ENCODE measurements at regions not wholly inside any gene's neighbourhood (a gene's known extent, or its start where the extent isn't known, plus 50 kb on each side); places are given as distances from the start of the nearest gene placed in this dataset.
"Not testable (repeated sequence)": the region's sequence is repeated elsewhere in the genome, so short reads cannot be mapped to it uniquely, and the experiment has no call there.

DNA sequence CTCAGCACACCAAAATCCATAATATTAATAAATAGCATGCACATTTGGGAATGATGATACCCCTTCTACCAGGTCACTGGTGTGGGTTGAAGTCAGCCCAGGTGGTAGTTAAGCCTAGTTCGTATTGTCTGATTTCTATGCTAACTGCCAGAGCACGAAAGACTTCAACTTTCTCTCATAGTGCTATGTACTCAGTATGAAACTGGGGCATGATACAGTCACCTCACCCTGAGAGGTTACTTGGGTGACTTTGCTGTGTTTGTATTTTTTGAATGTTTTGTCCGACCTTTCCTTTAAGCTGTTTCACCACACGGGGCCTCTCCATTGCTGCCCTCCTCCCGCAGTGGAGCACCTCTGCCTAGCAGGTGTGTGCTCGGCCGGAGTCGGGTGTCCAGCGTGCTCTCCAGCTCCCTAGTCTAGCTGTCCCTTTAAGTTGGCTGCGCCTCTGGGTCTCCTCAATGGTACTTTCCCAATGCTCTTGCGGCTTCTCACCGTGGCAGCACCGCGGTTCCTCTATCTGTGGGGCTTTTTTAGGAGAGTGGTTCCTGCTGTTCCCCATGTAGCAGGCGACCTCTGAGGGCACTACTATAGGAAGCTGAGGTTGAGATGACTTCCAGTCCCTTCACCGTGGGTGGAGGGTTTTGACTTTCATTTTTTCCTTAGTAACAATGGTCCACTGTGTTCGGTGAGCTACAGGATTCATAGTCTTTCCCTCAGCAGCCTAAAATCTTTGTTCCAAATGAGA, 524.0 kb upstream of the PFKP start:
- DNase-seq (ENCODE audit: low read depth) = no peak
- TF ChIP-seq, protein P1, sequence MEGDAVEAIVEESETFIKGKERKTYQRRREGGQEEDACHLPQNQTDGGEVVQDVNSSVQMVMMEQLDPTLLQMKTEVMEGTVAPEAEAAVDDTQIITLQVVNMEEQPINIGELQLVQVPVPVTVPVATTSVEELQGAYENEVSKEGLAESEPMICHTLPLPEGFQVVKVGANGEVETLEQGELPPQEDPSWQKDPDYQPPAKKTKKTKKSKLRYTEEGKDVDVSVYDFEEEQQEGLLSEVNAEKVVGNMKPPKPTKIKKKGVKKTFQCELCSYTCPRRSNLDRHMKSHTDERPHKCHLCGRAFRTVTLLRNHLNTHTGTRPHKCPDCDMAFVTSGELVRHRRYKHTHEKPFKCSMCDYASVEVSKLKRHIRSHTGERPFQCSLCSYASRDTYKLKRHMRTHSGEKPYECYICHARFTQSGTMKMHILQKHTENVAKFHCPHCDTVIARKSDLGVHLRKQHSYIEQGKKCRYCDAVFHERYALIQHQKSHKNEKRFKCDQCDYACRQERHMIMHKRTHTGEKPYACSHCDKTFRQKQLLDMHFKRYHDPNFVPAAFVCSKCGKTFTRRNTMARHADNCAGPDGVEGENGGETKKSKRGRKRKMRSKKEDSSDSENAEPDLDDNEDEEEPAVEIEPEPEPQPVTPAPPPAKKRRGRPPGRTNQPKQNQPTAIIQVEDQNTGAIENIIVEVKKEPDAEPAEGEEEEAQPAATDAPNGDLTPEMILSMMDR (IDR thresholded peaks at IDR 0.05; ENCODE audit: insufficient read depth, low read depth, low read length, missing control alignments) = no peak
- H3K4me3 ChIP-seq (ENCODE audit: low read length) = no peak overlapping the region

DNA sequence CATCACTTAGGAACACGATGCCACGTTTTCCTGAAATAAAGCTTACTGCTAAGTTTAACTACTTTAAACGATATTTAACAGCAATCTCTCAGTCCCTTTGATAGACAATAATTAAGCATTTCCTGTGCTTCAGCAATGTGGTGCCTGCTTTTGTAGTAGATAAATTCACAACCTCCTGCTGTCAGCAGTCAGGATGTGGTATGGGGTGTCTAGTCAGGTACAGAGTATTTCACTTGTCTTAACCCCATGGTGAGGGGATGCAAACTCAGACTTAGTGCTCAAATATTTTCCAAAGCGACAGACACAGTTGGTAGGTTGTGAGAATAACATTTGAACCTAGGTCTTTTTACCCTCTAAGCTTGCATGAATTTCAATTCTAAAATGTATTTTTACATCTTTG, 526.2 kb upstream of the PFKP start:
- TF ChIP-seq, protein P1 (IDR thresholded peaks at IDR 0.05; ENCODE audit: insufficient read depth, low read depth, low read length, missing control alignments) = no peak
- no peak for DNase-seq (ENCODE audit: low read depth)

DNA sequence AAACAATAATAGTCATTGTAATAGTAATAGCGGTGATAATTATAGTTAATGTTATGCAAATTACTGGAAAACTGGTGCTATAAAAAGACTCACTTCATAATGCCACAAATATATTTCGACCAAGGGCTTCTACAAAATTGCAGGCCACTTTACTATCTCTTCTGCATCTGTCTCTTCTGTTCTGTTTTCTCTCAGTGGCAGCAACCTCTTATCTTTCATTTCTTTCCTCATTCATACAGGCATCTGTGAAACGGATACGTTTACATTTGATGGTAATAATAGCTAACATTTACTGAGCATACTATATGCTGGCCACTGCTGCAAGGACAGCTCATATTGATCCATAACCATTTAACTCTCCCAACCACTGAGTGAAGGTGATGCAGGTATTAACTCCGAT, 537.4 kb upstream of the PFKP start:
- no peak for DNase-seq (ENCODE audit: low read depth)
- no peak overlapping the region for H3K4me3 ChIP-seq (ENCODE audit: low read length)
- TF ChIP-seq, protein P1 (IDR thresholded peaks at IDR 0.05; ENCODE audit: insufficient read depth, low read depth, low read length, missing control alignments) = no peak

More for the DNA sequence above, 526.2 kb upstream of the PFKP start:
- no peak overlapping the region for H3K4me3 ChIP-seq (ENCODE audit: low read length)

DNA sequence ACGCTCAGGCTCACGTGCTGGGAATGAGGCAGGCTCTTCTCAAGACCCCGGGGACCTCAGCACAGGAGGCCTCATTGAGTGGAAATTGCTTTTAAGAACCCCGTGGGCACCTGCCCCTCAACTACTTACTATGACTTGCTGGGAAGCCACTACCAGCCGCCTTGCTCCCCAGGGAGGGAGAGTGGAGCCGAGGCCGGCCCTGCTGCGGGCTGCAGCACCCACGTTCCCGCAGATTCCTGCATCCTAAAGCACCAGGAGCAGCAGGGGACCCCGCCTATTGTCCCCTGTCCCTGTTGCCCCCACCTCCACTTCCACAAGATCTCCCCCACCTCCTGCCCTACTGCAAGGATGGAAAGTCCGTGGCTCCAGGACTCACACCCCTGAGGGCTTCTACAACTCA, 541.6 kb upstream of the PFKP start:
- DNase-seq (ENCODE audit: low read depth) = no peak
- no peak overlapping the region for H3K4me3 ChIP-seq (ENCODE audit: low read length)
- TF ChIP-seq, protein P1 (IDR thresholded peaks at IDR 0.05; ENCODE audit: insufficient read depth, low read depth, low read length, missing control alignments) = no peak

DNA sequence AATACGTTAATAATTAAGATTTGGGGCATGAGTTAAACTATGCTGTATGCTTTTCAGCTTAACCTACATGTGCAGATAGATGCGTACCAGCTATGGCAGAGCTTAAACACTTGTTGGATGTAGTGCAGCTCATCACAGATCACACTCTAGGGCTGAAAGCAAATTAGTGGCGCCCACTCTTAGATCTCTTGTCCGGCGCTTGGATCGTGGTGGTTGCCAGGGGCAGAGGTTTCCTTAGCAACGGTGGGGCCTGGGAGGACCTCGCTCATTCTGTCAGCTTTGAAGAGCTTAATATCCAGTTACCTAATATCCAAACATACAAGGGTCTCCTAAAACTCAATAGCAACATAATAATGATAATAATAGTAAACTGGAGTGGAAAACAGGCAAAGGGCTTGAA, 548.2 kb upstream of the PFKP start:
- no peak for DNase-seq (ENCODE audit: low read depth)
- no peak overlapping the region for H3K4me3 ChIP-seq (ENCODE audit: low read length)
- TF ChIP-seq, protein P1 (IDR thresholded peaks at IDR 0.05; ENCODE audit: insufficient read depth, low read depth, low read length, missing control alignments) = no peak

DNA sequence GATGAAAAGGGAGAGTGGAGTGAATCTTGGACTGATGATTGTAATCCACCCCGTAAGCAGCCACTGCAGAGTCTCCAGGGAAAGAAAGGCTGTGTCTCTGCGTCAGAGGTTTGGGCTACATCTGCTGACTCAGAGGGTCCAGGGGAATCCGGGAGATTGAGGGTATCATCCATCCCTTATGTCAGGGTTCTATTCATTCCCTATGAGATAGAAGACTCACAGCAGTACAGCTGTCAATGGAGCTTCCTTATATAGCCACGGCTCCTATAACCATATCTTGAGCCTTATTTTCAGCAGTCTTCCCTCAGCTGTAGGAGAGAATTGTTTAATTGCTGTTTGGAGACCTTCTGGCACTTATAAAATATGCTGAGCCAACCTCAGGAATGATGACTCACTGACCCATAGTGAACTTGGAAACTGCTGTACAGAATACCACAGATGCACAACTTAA, 558.2 kb upstream of the PFKP start:
- H3K4me3 ChIP-seq (ENCODE audit: low read length) = no peak overlapping the region
- DNase-seq (ENCODE audit: low read depth) = peak; percentile 10
- TF ChIP-seq, protein P1 (IDR thresholded peaks at IDR 0.05; ENCODE audit: insufficient read depth, low read depth, low read length, missing control alignments) = no peak

DNA sequence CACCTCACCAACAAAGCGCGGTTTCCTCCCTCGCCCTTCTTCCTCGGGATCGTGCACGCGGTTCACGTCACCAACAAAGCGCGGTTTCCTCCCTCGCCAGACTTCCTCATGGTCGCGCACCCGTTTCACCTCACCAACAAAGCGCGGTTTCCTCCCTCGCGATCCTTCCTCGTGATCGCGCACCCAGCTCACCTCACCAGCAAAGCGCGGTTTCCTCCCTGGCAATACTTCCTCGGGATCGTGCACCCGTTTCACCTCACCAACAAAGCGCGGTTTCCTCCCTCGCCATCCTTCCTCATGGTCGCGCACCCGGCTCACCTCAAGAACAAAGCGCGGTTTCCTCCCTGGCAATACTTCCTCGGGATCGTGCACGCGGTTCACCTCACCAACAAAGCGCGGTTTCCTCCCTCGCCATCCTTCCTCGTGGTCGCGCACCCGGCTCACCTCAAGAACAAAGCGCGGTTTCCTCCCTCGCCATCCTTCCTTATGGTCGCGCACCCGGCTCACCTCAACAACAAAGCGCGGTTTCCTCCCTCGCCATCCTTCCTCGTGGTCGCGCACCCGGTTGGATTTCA, 565.9 kb upstream of the PFKP start:
- DNase-seq (ENCODE audit: low read depth); H3K4me3 ChIP-seq (ENCODE audit: low read length): not testable (repeated sequence)

All from epithelial cell of esophagus (primary cell).